Testis (tissue), 2 donors: ENCODE measurements at regions not wholly inside any gene's neighbourhood (a gene's known extent, or its start where the extent isn't known, plus 50 kb on each side); places are given as distances from the start of the nearest gene placed in this dataset.

Source experiments
- DNase-seq: peaks from one replicate; pipeline ENCODE4 v3.0.0-alpha.2; 2019
- H3K27ac ChIP-seq, 2 donors: fragments of 200-600 bp; sonication (generic); one replicate each; pipeline ENCODE4 v1.5.1; 2019
- H3K27me3 ChIP-seq: fragments of 200-600 bp; sonication (generic); one replicate; pipeline ENCODE4 v1.5.1; 2019
- H3K36me3 ChIP-seq: fragments of 200-600 bp; sonication (generic); one replicate; pipeline ENCODE4 v1.5.1; 2017; ENCODE audit warnings: low read depth; ENCODE audit errors: missing control alignments
- H3K4me1 ChIP-seq: fragments of 200-600 bp; sonication (generic); one replicate; pipeline ENCODE4 v1.5.1; 2019
- H3K4me3 ChIP-seq, 2 donors: fragments of 200-600 bp; sonication (generic); one replicate each; pipeline ENCODE4 v1.5.1; 2017 to 2019
- H3K9me3 ChIP-seq: fragments of 200-600 bp; sonication (generic); one replicate; pipeline ENCODE4 v1.5.1; 2017
- POLR2A ChIP-seq: fragments of 450-650 bp; IDR thresholded peaks from one replicate; pipeline ENCODE4 v1.6.1; 2017; ENCODE audit warnings: antibody characterized with exemption, mild to moderate bottlenecking, moderate library complexity
- WGBS, 2 donors: methylation state at CpG; one replicate each; pipeline ENCODE4 v1.1.5; 2018; 5-methylcytosine and 5-hydroxymethylcytosine counted together
- intact Hi-C: fragments of 100-400 bp; cut with DNase I; formaldehyde crosslinking; loops from one replicate; pipeline ENCODE4 v1.15.1; 2023; ENCODE audit warnings: low total_unique reads
- TF ChIP-seq, protein P1 (sequence below), 3 experiments: fragments of 450-650 bp in 2 of 3; fragments of 200-600 bp in 1 of 3; sonication (generic) in 1 of 3; IDR thresholded peaks; one replicate each; pipeline ENCODE4 v1.5.1; 2016 to 2019; ENCODE audit warnings: antibody characterized with exemption in 3 of 3, mild to moderate bottlenecking in 2 of 3, moderate library complexity in 1 of 3

GRCh38 chr5:93145019-93145418, 436.0 kb downstream of the NR2F1-AS1 start:
- H3K27me3 ChIP-seq, result no peaks in the 10 kb centered on the region
- TF ChIP-seq POLR2A, result no peak
- TF ChIP-seq, protein P1, sequence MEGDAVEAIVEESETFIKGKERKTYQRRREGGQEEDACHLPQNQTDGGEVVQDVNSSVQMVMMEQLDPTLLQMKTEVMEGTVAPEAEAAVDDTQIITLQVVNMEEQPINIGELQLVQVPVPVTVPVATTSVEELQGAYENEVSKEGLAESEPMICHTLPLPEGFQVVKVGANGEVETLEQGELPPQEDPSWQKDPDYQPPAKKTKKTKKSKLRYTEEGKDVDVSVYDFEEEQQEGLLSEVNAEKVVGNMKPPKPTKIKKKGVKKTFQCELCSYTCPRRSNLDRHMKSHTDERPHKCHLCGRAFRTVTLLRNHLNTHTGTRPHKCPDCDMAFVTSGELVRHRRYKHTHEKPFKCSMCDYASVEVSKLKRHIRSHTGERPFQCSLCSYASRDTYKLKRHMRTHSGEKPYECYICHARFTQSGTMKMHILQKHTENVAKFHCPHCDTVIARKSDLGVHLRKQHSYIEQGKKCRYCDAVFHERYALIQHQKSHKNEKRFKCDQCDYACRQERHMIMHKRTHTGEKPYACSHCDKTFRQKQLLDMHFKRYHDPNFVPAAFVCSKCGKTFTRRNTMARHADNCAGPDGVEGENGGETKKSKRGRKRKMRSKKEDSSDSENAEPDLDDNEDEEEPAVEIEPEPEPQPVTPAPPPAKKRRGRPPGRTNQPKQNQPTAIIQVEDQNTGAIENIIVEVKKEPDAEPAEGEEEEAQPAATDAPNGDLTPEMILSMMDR (IDR thresholded peaks at IDR 0.05), result no peak
- no peak for DNase-seq
- H3K36me3 ChIP-seq, result no peaks in the 10 kb centered on the region
- no peaks in the 10 kb centered on the region for H3K4me1 ChIP-seq
- no peaks in the 10 kb centered on the region for H3K9me3 ChIP-seq
- intact Hi-C loops, result no loop called here
- WGBS, 2 donors, result 79 to 86% methylated on average over 19 of the region's 19 CpGs
- H3K4me3 ChIP-seq, result no peak overlapping the region
- no peak overlapping the region for H3K27ac ChIP-seq

DNA sequence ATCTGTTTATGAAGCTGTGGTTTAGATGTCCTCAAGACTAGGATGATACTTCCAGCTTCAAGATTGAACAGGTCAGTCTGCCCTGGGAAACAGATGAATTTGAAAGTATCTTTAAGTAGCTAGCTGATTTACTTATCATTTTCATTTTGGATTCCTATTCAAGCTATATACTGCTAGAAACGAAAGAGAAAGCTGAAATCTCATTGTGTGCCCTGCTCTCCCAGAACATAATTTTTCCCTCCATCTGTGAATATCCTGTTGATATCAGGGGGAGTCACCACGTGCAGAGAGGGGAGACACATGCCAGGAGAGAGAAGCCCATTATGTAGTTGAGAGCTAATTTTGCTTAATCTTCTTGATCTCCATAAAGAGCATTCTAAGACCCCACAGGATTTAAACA, 439.1 kb downstream of the NR2F1-AS1 start:
- no peaks in the 10 kb centered on the region for H3K9me3 ChIP-seq
- no peak for DNase-seq
- no peak for TF ChIP-seq POLR2A
- TF ChIP-seq, protein P1 (IDR thresholded peaks at IDR 0.05), result no peak
- H3K36me3 ChIP-seq, result no peaks in the 10 kb centered on the region
- H3K4me3 ChIP-seq, result no peak overlapping the region
- intact Hi-C loops, result no loop called here
- H3K27ac ChIP-seq, result no peak overlapping the region
- 25 to 40% methylated on average over 2 of the region's 2 CpGs for WGBS, 2 donors
- no peaks in the 10 kb centered on the region for H3K27me3 ChIP-seq
- H3K4me1 ChIP-seq, result no peaks in the 10 kb centered on the region

GRCh38 chr5:93130624-93131490, 450.2 kb downstream of the NR2F1-AS1 start:
- Histone ChIP-seq H3K36me3 (no peaks in the 10 kb centered on the region), H3K27me3 (no peaks in the 10 kb centered on the region), H3K27ac (no peak overlapping the region), H3K9me3 (no peaks in the 10 kb centered on the region), H3K4me3 (no peak overlapping the region), H3K4me1 (no peaks in the 10 kb centered on the region)
- DNase-seq, result no peak
- WGBS, 2 donors, result 67 to 69% methylated on average over 5 of the region's 5 CpGs
- intact Hi-C loops, result no loop called here
- TF ChIP-seq POLR2A, result no peak
- TF ChIP-seq, protein P1 (IDR thresholded peaks at IDR 0.05), result no peak

GRCh38 chr5:93126634-93127033, 454.4 kb downstream of the NR2F1-AS1 start:
- Histone ChIP-seq H3K4me3 (no peak overlapping the region), H3K36me3 (no peaks in the 10 kb centered on the region), H3K4me1 (no peaks in the 10 kb centered on the region), H3K27ac (no peak overlapping the region), H3K9me3 (no peaks in the 10 kb centered on the region), H3K27me3 (no peaks in the 10 kb centered on the region)
- no peak for DNase-seq
- intact Hi-C loops, result no loop called here
- 85 to 92% methylated on average over 1 of the region's 1 CpG for WGBS, 2 donors
- TF ChIP-seq POLR2A, result no peak
- TF ChIP-seq, protein P1 (IDR thresholded peaks at IDR 0.05), result no peak

GRCh38 chr5:93123127-93123526, 457.9 kb downstream of the NR2F1-AS1 start:
- H3K27ac ChIP-seq, result no peak overlapping the region
- H3K4me3 ChIP-seq, result no peak overlapping the region
- intact Hi-C loops, result no loop called here
- TF ChIP-seq POLR2A, result no peak
- TF ChIP-seq, protein P1 (IDR thresholded peaks at IDR 0.05), result no peak
- no peak for DNase-seq
- H3K27me3 ChIP-seq, result no peaks in the 10 kb centered on the region
- H3K36me3 ChIP-seq, result no peaks in the 10 kb centered on the region
- no peaks in the 10 kb centered on the region for H3K4me1 ChIP-seq
- H3K9me3 ChIP-seq, result no peaks in the 10 kb centered on the region
